H1 (cell line): ENCODE measurements at regions not wholly inside any gene's neighbourhood (a gene's known extent, or its start where the extent isn't known, plus 50 kb on each side); places are given as distances from the start of the nearest gene placed in this dataset.

ENCODE experiments used
- CTCF ChIA-PET: fragments of 300-600 bp; sonication (Branson Sonifier 250); formaldehyde crosslinking; loops from one replicate; lab custom pipeline; 2021; ENCODE audit not compliant: partially characterized antibody; lab: Charles Lee
- POLR2A ChIA-PET: fragments of 300-600 bp; sonication (Branson Sonifier 250); formaldehyde crosslinking; loops from one replicate; lab custom pipeline; 2021; ENCODE audit warnings: inconsistent platforms; ENCODE audit not compliant: partially characterized antibody; lab: Charles Lee
- DNase-seq, 2 experiments: peaks; one replicate each; pipeline versions ENCODE4 v3.0.0 to v3.0.0-alpha.2; 2010 to 2022; ENCODE audit warnings: low spot score in 2 of 2, low read depth in 1 of 2, mixed read lengths in 1 of 2
- FAIRE-seq: peaks from 2 replicates; lab custom pipeline; 2011; peaks lifted over from hg19 to GRCh38; lab: Jason Lieb, UNC
- H2AFZ ChIP-seq: 2 replicates; pipeline ENCODE4 v1.8.1; 2012; ENCODE audit warnings: low read length, inconsistent platforms
- H2AK5ac ChIP-seq: 2 replicates; pipeline ENCODE4 v1.6.1; 2013; ENCODE audit warnings: low read depth, low read length
- H2BK120ac ChIP-seq: replicated peaks from 2 replicates; pipeline ENCODE3; 2013; ENCODE audit warnings: low read depth, low read length, inconsistent platforms
- H2BK12ac ChIP-seq: 2 replicates; pipeline ENCODE4 v1.6.1; 2013; ENCODE audit warnings: low read depth, low read length
- H2BK15ac ChIP-seq: 2 replicates; pipeline ENCODE4 v1.6.1; 2013; ENCODE audit warnings: low read length
- H2BK20ac ChIP-seq: 2 replicates; pipeline ENCODE4 v1.6.1; 2013; ENCODE audit warnings: low read length
- H2BK5ac ChIP-seq: 2 replicates; pipeline ENCODE4 v1.6.1; 2013; ENCODE audit warnings: low read depth, low read length
- H3K14ac ChIP-seq: 2 replicates; pipeline ENCODE4 v1.6.1; 2013; ENCODE audit warnings: inconsistent platforms; ENCODE audit not compliant: insufficient read length
- H3K18ac ChIP-seq: 2 replicates; pipeline ENCODE4 v1.6.1; 2013; ENCODE audit warnings: low read length; ENCODE audit errors: extremely low read depth
- H3K23ac ChIP-seq: 2 replicates; pipeline ENCODE4 v1.6.1; 2013; ENCODE audit warnings: inconsistent platforms; ENCODE audit not compliant: insufficient read length
- H3K23me2 ChIP-seq: 2 replicates; pipeline ENCODE4 v1.6.1; 2013; ENCODE audit warnings: low read depth, low read length
- H3K27ac ChIP-seq: 2 replicates; pipeline ENCODE4 v1.6.1; 2011; ENCODE audit warnings: low read depth, low read length, inconsistent platforms
- H3K27me3 ChIP-seq, 4 experiments: replicated peaks in 1 of 4; 1 replicate in 1 of 4; 2 replicates in 3 of 4; pipeline versions ENCODE4 v1.6.1 to v1.8.1; 2011 to 2013; ENCODE audit warnings: low read length in 3 of 4, mild to moderate bottlenecking in 3 of 4, inconsistent platforms in 2 of 4, mixed read lengths in 2 of 4, moderate library complexity in 1 of 4; ENCODE audit not compliant: control insufficient read depth in 3 of 4, insufficient read depth in 3 of 4; ENCODE audit errors: extremely low read depth in 1 of 4
- H3K36me3 ChIP-seq, 4 experiments: 2 replicates each; pipeline versions ENCODE4 v1.6.1 to v1.8.1; 2011 to 2013; ENCODE audit warnings: mild to moderate bottlenecking in 4 of 4, low read length in 3 of 4, moderate library complexity in 2 of 4, control low read depth in 1 of 4, inconsistent platforms in 1 of 4; ENCODE audit not compliant: insufficient read depth in 4 of 4, control insufficient read depth in 2 of 4
- H3K4ac ChIP-seq: replicated peaks from 2 replicates; pipeline ENCODE3; 2013; ENCODE audit warnings: low read length, low read depth, mixed read lengths, inconsistent platforms; ENCODE audit not compliant: insufficient read length
- H3K4me1 ChIP-seq, 4 experiments: replicated peaks in 1 of 4; 1 replicate in 1 of 4; 2 replicates in 3 of 4; pipeline versions ENCODE4 v1.6.1 to v1.8.1; 2011 to 2013; ENCODE audit warnings: low read length in 3 of 4, inconsistent platforms in 2 of 4, mixed read lengths in 1 of 4; ENCODE audit not compliant: insufficient read depth in 4 of 4, control insufficient read depth in 3 of 4
- H3K4me2 ChIP-seq, 2 experiments: 2 replicates each; pipeline versions ENCODE4 v1.6.1 to v1.8.1; 2011 to 2013; ENCODE audit warnings: low read depth in 2 of 2, low read length in 2 of 2, control low read depth in 1 of 2, inconsistent platforms in 1 of 2, mild to moderate bottlenecking in 1 of 2; ENCODE audit not compliant: insufficient read depth in 1 of 2
- H3K4me3 ChIP-seq, 4 experiments: fragments of 200-600, 300-600 bp in 1 of 4; sonication (generic), shearing (Covaris generic), sonication (Bioruptor Twin) in 1 of 4; 2 replicates each; pipeline versions ENCODE4 v1.5.1 to v1.8.1; 2011 to 2016; ENCODE audit warnings: low read length in 4 of 4, low read depth in 3 of 4, control low read depth in 2 of 4, inconsistent platforms in 2 of 4, mild to moderate bottlenecking in 2 of 4, mixed read lengths in 1 of 4, moderate library complexity in 1 of 4; ENCODE audit not compliant: insufficient read depth in 2 of 4; ENCODE audit errors: extremely low read depth in 1 of 4
- H3K56ac ChIP-seq: replicated peaks from 2 replicates; pipeline ENCODE3; 2013; ENCODE audit warnings: low read depth, mild to moderate bottlenecking, mixed read lengths, low read length, inconsistent platforms; ENCODE audit not compliant: insufficient read length
- H3K79me1 ChIP-seq: 2 replicates; pipeline ENCODE4 v1.6.1; 2013; ENCODE audit warnings: low read depth, low read length, control low read depth
- H3K79me2 ChIP-seq, 2 experiments: 2 replicates each; pipeline versions ENCODE4 v1.6.1 to v1.8.1; 2012 to 2013; ENCODE audit warnings: low read length in 2 of 2, mild to moderate bottlenecking in 2 of 2, inconsistent platforms in 1 of 2; ENCODE audit not compliant: insufficient read depth in 2 of 2, control insufficient read depth in 1 of 2
- H3K9ac ChIP-seq, 4 experiments: replicated peaks in 1 of 4; 1 replicate in 1 of 4; 2 replicates in 3 of 4; pipeline versions ENCODE4 v1.6.1 to v1.8.1; 2011 to 2013; ENCODE audit warnings: low read depth in 3 of 4, low read length in 3 of 4, control low read depth in 2 of 4, mild to moderate bottlenecking in 2 of 4, moderate library complexity in 2 of 4, inconsistent platforms in 1 of 4; ENCODE audit errors: extremely low read depth in 1 of 4
- H3K9me3 ChIP-seq, 2 experiments: 2 replicates each; pipeline versions ENCODE4 v1.6.1 to v1.8.1; 2012 to 2013; ENCODE audit warnings: mild to moderate bottlenecking in 2 of 2, moderate library complexity in 2 of 2, control low read depth in 1 of 2, inconsistent platforms in 1 of 2, low read depth in 1 of 2, low read length in 1 of 2, mixed read lengths in 1 of 2; ENCODE audit not compliant: insufficient read depth in 2 of 2
- H4K20me1 ChIP-seq, 2 experiments: replicated peaks in 1 of 2; 2 replicates each; pipeline versions ENCODE3 to v1.8.1; 2011 to 2013; ENCODE audit warnings: inconsistent platforms in 2 of 2, low read length in 2 of 2, mild to moderate bottlenecking in 1 of 2; ENCODE audit not compliant: insufficient read depth in 2 of 2, control insufficient read depth in 1 of 2
- H4K5ac ChIP-seq: 2 replicates; pipeline ENCODE4 v1.6.1; 2013; ENCODE audit warnings: low read length, low read depth, mixed read lengths, inconsistent platforms; ENCODE audit not compliant: insufficient read length
- H4K8ac ChIP-seq: 2 replicates; pipeline ENCODE4 v1.8.0; 2013; ENCODE audit warnings: mild to moderate bottlenecking, moderate library complexity, low read length, inconsistent platforms; ENCODE audit not compliant: insufficient read depth; ENCODE audit errors: extremely low read depth
- H4K91ac ChIP-seq: replicated peaks from 2 replicates; pipeline ENCODE3; 2013; ENCODE audit warnings: low read length, mixed read lengths, inconsistent platforms; ENCODE audit not compliant: insufficient read length
- CTBP2 ChIP-seq: IDR thresholded peaks from 2 replicates; pipeline ENCODE4 v1.7.0; 2011; ENCODE audit warnings: borderline replicate concordance, mild to moderate bottlenecking, moderate library complexity, mixed read lengths, low read length; ENCODE audit not compliant: insufficient read depth, insufficient read length
- EGR1 ChIP-seq: IDR thresholded peaks from 2 replicates; pipeline ENCODE4 v1.6.1; 2011; ENCODE audit warnings: low read depth, low read length, borderline replicate concordance
- HDAC2 ChIP-seq, 2 experiments: fragments of 300-600 bp in 1 of 2; sonication (generic) in 1 of 2; IDR thresholded peaks; 2 replicates each; pipeline ENCODE4 v1.6.1; 2011 to 2012; ENCODE audit warnings: low read depth in 2 of 2, low read length in 2 of 2, mild to moderate bottlenecking in 2 of 2, moderate library complexity in 2 of 2, borderline replicate concordance in 1 of 2, inconsistent platforms in 1 of 2
- NRF1 ChIP-seq: IDR thresholded peaks from 2 replicates; pipeline ENCODE4 v1.6.1; 2011; ENCODE audit warnings: mild to moderate bottlenecking, low read depth, low read length, improper control_type of control experiment
- SIRT6 ChIP-seq: IDR thresholded peaks from one replicate; pipeline ENCODE4 v1.7.1; 2012; ENCODE audit warnings: low read length, inconsistent platforms
- WGBS, 2 experiments: shearing (Covaris generic) in 1 of 2; methylation state at CpG; one replicate each; pipeline versions ENCODE4 v1.1.6 to v1.1.7; 2013 to 2015; ENCODE audit warnings: low lambda C conversion rate in 2 of 2, mixed read lengths in 2 of 2, inconsistent platforms in 1 of 2, low coverage in 1 of 2, missing lambda C conversion rate in 1 of 2; ENCODE audit not compliant: insufficient replicate concordance in 2 of 2, insufficient coverage in 1 of 2, insufficient read length in 1 of 2; ENCODE audit errors: extremely low coverage in 1 of 2, missing lambda C conversion rate in 1 of 2; 5-methylcytosine and 5-hydroxymethylcytosine counted together

GRCh38 chr4:44016570-44017421, 431.8 kb downstream of the KCTD8 start:
- ChIA-PET POLR2A (interaction anchor here (0.6 kb wide), 1 partner anchor 32 kb away, joined by 3 read pairs; no protein-coding TSS in a partner anchor), CTCF (interaction anchor here (0.7 kb wide), 1 partner anchor 1151 kb away, joined by 6 read pairs; no protein-coding TSS in a partner anchor)
- H3K4me1 ChIP-seq: no peaks in the 10 kb centered on the region
- H3K4me2 ChIP-seq: no peak overlapping the region
- no peak overlapping the region for H3K9ac ChIP-seq
- peak overlapping the region; percentile 92; the same call in 1 of the 2 replicates for H2AFZ ChIP-seq
- no peak overlapping the region for H4K8ac ChIP-seq
- DNase-seq (no peak), FAIRE-seq (no peak)
- no peak overlapping the region for H3K18ac ChIP-seq
- H3K14ac ChIP-seq: no peak overlapping the region
- H2AK5ac ChIP-seq: no peak overlapping the region
- H3K4me3 ChIP-seq: no peak overlapping the region
- WGBS, 2 experiments: 99% methylated on average over 10 of the region's 18 CpGs; no CpG with 5 or more reads in 1 of the 2 experiments
- no peak overlapping the region for H3K23ac ChIP-seq
- no peak overlapping the region for H4K5ac ChIP-seq
- no peaks in the 10 kb centered on the region for H3K27me3 ChIP-seq
- TF ChIP-seq HDAC2 (IDR thresholded peaks at IDR 0.05; ENCODE audit: borderline replicate concordance in 1 of 2, low read depth in 2 of 2, low read length in 2 of 2): no peak
- TF ChIP-seq NRF1: no peak
- no peak for TF ChIP-seq SIRT6
- no peak for TF ChIP-seq CTBP2
- 0 out of 2 replicates have a peak, but pooled peaks have one; percentile 20 for TF ChIP-seq EGR1
- no peak overlapping the region for H3K4ac ChIP-seq
- H3K56ac ChIP-seq: no peak overlapping the region
- H3K79me2 ChIP-seq: no peaks in the 10 kb centered on the region
- H4K91ac ChIP-seq: no peak overlapping the region
- no peak overlapping the region for H2BK12ac ChIP-seq
- H2BK120ac ChIP-seq: no peak overlapping the region
- no peaks in the 10 kb centered on the region for H4K20me1 ChIP-seq
- no peak overlapping the region for H2BK20ac ChIP-seq
- H3K27ac ChIP-seq: no peak overlapping the region
- H3K23me2 ChIP-seq: no peaks in the 10 kb centered on the region
- no peaks in the 10 kb centered on the region for H3K36me3 ChIP-seq
- no peak overlapping the region for H2BK15ac ChIP-seq
- peaks cover 0 to 5% of the 10 kb centered on the region in 2 experiments; a peak in 1 of 4 replicates for H3K9me3 ChIP-seq
- no peak overlapping the region for H2BK5ac ChIP-seq
- no peaks in the 10 kb centered on the region for H3K79me1 ChIP-seq
